K562 (cell line): ENCODE measurements at regions not wholly inside any gene's neighbourhood (a gene's known extent, or its start where the extent isn't known, plus 50 kb on each side); places are given as distances from the start of the nearest gene placed in this dataset.

Experiments
- U2AF2 ChIP-seq: fragments of 200-400 bp; formaldehyde crosslinking; optimal IDR thresholded peaks from 2 replicates; pipeline ENCODE3; 2017; ENCODE audit warnings: low read depth, mild to moderate bottlenecking, low read length
- WHSC1 ChIP-seq: IDR thresholded peaks from one replicate; pipeline ENCODE4 v1.6.1; 2012; ENCODE audit warnings: low read length, control low read depth, inconsistent platforms
- TF ChIP-seq, protein P1 (sequence below): sonication (generic); formaldehyde crosslinking; IDR thresholded peaks from 2 replicates; pipeline ENCODE4 v1.8.0; 2023; ENCODE audit warnings: mild to moderate bottlenecking, missing genetic modification reagents
- TF ChIP-seq, protein P2 (sequence below): conservative IDR thresholded peaks from 2 replicates; pipeline ENCODE4 v1.6.1; 2011; ENCODE audit warnings: low read depth, mild to moderate bottlenecking, low read length; ENCODE audit not compliant: control insufficient read depth
- TF ChIP-seq, protein P3 (sequence below): fragments of 450-650 bp; formaldehyde crosslinking; IDR thresholded peaks from 2 replicates; pipeline ENCODE4 v1.4.0; 2020; ENCODE audit warnings: mild to moderate bottlenecking, mixed read lengths

DNA sequence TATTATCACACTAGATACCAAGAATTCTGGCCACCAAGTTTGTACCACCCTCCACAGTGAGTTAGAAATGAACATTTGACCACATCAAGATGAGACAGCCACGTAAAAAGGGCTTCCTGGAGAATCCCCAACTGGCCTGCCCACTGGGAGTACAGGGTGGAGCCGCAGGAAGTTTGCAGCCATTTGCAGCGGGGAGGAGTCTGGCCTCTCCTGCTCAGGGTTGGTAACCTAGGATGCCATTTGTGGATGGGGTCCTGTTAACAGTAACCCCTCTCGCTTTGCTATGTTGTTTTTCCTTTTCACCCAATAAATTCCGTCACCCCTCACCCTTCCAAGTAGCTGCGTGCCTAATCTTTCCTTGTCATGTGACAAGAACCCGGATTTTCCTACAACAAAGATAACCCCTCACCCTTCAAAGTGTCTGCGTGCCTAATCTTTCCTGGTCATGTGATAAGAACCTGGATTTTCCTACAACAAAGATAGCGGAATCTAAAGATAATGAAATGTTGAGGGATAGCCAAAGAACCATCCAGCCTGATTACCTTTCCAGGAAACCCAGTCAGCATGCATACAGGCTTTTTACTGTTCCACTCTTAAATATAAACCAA, 245.4 kb downstream of the NAF1 start (continued):
- TF ChIP-seq, protein P1, sequence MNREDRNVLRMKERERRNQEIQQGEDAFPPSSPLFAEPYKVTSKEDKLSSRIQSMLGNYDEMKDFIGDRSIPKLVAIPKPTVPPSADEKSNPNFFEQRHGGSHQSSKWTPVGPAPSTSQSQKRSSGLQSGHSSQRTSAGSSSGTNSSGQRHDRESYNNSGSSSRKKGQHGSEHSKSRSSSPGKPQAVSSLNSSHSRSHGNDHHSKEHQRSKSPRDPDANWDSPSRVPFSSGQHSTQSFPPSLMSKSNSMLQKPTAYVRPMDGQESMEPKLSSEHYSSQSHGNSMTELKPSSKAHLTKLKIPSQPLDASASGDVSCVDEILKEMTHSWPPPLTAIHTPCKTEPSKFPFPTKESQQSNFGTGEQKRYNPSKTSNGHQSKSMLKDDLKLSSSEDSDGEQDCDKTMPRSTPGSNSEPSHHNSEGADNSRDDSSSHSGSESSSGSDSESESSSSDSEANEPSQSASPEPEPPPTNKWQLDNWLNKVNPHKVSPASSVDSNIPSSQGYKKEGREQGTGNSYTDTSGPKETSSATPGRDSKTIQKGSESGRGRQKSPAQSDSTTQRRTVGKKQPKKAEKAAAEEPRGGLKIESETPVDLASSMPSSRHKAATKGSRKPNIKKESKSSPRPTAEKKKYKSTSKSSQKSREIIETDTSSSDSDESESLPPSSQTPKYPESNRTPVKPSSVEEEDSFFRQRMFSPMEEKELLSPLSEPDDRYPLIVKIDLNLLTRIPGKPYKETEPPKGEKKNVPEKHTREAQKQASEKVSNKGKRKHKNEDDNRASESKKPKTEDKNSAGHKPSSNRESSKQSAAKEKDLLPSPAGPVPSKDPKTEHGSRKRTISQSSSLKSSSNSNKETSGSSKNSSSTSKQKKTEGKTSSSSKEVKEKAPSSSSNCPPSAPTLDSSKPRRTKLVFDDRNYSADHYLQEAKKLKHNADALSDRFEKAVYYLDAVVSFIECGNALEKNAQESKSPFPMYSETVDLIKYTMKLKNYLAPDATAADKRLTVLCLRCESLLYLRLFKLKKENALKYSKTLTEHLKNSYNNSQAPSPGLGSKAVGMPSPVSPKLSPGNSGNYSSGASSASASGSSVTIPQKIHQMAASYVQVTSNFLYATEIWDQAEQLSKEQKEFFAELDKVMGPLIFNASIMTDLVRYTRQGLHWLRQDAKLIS (CRISPR knock-in tag) = no peak
- TF ChIP-seq U2AF2 (no peak), WHSC1 (no peak)
- TF ChIP-seq, protein P2, sequence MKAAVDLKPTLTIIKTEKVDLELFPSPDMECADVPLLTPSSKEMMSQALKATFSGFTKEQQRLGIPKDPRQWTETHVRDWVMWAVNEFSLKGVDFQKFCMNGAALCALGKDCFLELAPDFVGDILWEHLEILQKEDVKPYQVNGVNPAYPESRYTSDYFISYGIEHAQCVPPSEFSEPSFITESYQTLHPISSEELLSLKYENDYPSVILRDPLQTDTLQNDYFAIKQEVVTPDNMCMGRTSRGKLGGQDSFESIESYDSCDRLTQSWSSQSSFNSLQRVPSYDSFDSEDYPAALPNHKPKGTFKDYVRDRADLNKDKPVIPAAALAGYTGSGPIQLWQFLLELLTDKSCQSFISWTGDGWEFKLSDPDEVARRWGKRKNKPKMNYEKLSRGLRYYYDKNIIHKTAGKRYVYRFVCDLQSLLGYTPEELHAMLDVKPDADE = no peak
- TF ChIP-seq, protein P3, sequence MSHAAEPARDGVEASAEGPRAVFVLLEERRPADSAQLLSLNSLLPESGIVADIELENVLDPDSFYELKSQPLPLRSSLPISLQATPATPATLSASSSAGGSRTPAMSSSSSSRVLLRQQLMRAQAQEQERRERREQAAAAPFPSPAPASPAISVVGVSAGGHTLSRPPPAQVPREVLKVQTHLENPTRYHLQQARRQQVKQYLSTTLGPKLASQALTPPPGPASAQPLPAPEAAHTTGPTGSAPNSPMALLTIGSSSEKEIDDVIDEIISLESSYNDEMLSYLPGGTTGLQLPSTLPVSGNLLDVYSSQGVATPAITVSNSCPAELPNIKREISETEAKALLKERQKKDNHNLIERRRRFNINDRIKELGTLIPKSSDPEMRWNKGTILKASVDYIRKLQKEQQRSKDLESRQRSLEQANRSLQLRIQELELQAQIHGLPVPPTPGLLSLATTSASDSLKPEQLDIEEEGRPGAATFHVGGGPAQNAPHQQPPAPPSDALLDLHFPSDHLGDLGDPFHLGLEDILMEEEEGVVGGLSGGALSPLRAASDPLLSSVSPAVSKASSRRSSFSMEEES (CRISPR knock-in tag) = peak; percentile 80
